ENCODE measurements at regions not wholly inside any gene's neighbourhood (a gene's known extent, or its start where the extent isn't known, plus 50 kb on each side); places are given as distances from the start of the nearest gene placed in this dataset.

GRCh38 chr1:214902636-214903320 lies 179.8 kb upstream of the KCNK2 start:
- TF ChIP-seq CTCF (conservative IDR thresholded peaks at IDR 0.05; ENCODE audit: low read depth, low read length) (no peak), EZH2 (IDR thresholded peaks at IDR 0.05; ENCODE audit: borderline replicate concordance, low read depth, low read length, poor library complexity, severe bottlenecking) (no peak)
